GM21723 (cell line): ENCODE measurements at regions not wholly inside any gene's neighbourhood (a gene's known extent, or its start where the extent isn't known, plus 50 kb on each side); places are given as distances from the start of the nearest gene placed in this dataset.
"Not testable (repeated sequence)": the region's sequence is repeated elsewhere in the genome, so short reads cannot be mapped to it uniquely, and the experiment has no call there.

ENCODE experiments used
- ATAC-seq: cut with Tn5 transposase; IDR thresholded peaks from one replicate; pipeline ENCODE4 v1.9.1; 2021; ENCODE audit warnings: mild to moderate bottlenecking, moderate library complexity; ENCODE audit not compliant: unreplicated experiment

DNA sequence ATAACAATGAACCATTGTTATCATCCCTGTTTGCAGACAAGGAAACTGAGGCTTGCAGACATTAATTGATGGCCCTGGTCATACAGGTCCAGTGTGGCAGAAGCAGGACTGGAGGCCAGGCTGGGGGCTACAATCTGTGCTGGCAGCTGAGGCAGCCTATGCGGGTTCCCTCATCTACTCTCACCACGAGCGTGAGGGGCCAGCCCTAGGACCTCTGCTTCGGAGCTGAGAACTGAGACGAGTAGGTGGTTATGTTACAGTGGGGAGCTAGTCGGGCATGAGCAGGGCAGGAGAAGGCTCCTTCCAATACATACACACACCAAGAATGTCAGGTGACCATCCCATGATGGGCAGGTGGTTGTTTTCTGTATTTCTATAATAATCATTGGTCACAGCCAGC, 82.2 kb upstream of the ASB18 start:
- no peak for ATAC-seq

DNA sequence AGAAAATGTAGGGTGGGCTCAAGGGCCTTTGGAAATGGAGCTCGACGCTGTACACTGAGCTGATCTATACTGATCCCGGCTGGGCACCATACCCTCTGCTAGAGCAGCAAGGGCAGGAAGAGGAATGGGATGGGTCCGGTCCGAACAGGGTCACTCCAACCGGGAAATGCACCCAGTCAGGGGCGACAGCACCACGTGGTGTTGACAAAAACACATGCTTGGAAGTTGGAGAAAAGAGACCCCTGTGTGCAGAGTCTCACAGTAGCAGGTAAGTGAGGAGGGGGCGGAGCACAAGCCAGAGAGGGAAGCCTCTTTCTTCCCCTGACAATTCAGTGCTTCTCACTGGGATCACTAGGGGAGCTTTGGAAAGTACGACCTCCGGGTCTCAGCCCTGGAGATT, 84.1 kb upstream of the ASB18 start:
- ATAC-seq = no peak

DNA sequence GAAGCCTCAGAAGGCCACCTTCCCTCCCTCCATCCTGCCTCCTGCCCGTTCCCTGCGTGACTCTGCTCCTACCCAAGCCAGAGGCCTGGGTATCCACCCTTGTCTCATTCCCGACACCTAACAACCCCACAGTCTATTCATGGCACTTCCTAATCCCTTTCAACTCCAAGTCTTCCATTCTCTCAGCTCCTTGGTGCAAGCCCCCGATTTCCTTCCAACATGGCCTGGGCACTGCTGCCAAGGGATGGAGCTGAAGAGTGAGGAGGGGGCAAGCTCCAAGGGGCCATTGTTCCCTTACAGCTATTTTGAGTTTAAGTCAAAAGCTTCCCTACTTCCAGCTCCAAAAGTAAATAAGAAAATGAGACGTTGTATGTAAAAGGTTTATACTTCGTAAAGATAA, 84.8 kb upstream of the ASB18 start:
- no peak for ATAC-seq

DNA sequence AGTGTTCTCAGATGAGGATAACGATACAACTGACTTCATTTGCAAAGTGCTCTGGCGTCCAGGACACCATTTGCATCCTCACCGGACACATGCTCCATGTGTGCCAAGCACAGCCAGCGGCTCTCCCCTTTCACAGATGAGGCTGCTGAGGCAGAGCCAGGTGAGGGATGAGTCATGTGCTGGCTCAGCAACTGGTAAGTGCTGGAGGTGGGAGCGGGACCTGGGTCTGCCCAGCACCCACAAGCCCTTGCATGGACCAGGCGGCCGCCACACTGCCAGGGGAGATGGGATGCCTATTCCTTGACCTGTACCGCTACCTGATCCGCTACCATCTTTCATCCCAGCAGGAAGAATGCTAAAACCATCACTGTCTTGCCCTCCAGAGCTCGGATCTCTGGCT, 86.2 kb upstream of the ASB18 start:
- no peak for ATAC-seq

DNA sequence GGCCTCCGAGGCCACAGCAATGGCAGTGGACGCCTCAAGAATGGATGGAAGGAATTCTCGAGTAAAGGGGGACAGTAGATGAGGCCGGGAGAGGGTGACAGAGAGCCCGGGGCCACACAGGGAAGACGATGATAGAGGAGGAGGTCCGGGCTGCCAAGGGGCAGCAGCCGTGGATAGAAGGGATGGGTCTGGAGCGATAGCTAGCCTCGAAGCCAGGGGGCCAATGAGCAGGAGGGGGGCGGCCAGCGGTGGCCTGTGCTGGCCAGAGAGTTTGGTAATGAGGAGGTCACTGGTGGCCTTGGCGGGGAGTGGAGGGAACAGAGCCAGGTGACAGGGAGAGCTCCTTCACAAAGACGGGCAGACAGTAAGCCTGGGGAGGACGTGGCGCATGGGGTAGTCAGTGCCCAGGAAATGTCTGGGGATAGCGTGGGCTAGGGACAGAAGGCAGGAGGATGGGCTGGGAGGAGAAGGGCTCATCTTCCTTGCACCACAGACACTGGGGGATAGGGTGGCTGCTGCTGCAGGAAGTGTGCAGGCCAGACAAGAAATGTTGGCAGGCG, 87.8 kb upstream of the ASB18 start:
- no peak for ATAC-seq

DNA sequence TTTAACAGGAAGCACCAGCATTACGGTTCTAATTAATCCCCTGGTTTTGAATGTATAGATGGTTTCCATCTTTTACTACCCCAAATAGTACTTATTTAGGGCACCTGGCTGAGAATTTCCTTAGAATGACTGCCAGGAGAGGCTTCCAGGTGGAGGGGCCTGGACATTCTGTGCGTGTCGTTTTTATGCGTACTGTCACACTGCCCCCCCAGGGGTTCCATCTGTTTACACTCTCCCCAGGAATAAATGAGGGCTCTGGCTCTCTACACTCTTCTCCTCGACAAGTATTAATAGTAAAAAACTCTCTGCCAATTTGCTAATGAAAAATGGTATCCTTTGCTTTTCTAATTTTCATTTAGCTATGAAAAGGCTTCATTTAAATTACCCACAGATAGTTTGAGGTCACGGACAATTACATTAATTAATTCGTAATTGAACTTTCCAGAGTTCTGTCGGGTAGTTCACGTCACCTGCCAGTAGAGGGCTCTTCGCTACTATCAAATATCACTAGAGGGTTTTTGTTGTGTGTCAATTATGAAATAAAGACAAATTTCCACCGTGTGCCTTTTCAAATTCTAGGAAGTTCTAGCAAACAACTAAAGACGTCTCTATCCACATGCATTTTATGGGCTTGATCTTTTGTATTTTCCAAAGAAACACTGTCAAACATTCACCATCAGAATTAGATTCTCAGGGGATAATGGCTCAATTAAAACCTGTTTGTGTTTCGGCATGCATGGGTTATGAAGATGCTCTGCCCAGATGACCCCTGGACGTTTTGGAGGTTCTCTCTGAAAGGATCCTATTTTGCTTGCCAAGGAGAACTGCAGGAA, 88.8 kb upstream of the ASB18 start:
- ATAC-seq = no peak

DNA sequence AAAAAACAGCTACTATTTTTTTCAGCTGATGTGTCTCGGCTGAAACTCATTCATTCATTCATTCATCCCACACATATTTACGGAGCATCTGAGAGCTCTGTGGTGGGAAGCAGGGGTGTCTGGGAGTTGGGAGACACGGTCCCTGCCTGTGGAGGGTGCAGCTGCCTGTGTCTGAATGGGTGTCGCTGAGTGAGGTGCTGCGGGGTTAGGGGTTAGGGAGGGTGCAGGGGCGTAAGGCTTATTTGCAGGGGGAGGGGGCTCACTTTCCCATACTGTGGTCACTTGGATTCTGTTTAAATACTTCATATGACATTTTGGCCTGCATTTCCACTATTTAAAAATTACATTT, 89.4 kb upstream of the ASB18 start:
- ATAC-seq = no peak

DNA sequence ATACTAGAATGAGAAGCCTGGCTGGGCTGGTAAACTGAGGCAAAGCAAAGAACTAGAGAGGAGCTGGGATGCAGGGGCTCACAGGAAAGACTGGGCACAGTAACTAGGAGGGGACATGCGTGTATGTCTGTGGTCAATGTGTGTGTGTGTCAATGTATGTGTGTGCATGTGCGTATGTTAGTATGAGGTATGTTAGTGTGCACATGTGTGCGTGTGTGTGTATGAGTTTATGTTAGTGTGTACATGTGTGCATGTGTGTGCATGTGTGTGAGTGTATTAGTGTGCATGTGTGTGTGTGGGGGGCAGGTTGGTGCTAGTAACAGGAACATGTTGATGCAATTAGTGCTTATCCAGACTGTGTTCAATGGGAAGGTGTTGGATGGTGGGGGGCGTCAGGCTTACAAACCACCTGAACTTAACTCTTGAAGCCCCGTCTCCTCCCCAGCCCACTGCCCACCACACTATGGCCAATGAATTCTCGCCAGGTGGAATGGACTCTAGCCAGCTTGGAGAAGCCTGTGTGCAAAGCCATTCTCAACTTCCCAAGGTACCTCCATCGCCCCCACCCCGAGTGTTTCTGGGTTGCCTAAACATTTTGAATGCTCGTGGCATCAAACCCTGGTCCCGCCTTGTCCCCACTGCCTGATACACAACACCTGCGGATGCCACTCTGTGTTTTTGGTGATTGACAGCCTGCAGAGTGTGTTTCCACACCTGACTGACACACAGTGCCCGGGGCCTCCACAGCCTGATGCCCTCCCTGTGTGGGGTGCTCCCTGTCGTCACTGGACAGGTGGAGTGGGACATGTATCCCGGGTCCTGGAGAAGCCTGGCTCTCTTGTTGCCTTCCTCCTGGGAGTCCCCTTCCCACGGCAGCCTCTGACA, 90.1 kb upstream of the ASB18 start:
- no peak for ATAC-seq

DNA sequence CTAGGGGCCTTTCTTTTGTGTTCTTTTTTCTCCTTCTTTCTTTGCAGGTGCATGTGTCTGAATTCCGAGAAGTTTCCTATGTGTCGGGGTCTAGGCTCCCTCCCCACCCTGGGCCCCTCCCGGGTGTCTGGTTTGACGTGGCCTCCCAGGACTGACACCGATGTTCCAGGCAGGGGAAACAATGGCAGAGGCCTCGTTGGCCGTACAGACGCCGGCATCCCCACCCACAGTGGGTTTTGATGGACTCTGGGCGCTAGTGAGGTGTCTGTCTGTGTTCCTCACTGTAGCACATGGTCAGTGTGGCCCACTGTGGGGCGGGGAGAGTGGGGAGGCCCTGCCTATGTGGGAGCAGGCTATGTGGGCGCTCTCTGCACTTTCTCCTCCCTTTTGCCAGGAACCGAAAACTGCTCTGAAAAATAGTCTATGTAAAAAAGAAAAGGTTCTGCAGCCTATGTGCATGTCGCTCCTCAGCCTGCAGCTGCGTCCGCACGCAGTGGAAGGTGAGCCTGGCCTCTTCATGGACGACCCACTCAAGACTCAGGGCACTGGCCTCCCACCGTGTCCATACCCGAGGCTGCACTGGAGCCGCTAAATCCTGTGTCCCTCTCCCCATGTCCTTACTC, 90.9 kb upstream of the ASB18 start:
- ATAC-seq = no peak

DNA sequence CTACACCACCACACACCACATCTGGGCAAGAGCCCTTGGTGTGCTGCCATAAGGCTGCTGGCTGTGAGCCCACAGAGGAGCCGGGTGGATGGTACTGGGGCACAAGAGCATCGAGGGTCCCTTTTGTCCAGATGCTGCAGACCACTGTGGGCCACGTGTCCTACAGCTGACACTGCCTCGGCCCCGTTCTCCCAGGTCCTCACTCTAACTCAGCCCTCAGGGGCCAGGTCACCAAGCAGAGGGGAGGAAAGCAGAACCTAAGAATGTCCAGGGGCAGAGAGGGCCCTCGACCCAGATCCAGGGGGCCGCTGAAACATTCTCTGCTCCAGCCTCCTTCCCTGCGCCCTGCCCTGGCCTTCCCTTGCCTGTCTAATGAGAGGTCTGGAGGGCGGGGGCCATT, 91.7 kb upstream of the ASB18 start:
- no peak for ATAC-seq

DNA sequence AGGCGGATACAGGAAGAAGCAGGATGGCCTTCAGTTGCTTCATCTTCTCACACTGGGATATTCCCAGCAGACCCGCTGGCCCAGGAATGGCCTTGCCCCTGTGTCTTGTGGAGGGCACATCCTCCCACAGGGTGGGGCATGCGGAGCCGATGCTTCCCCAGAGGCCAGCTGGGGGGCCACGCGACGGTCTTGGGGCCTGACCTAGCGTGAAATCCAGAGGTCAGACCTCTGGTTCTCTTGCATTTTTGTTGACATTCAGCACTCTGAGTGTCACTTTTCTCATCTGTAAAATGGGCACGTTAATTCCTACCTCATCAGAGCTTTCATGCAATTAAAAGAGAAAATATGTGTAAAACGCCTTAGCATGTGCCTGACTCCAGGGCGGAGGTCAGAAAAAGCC, 92.1 kb upstream of the ASB18 start:
- not testable (repeated sequence) for ATAC-seq

DNA sequence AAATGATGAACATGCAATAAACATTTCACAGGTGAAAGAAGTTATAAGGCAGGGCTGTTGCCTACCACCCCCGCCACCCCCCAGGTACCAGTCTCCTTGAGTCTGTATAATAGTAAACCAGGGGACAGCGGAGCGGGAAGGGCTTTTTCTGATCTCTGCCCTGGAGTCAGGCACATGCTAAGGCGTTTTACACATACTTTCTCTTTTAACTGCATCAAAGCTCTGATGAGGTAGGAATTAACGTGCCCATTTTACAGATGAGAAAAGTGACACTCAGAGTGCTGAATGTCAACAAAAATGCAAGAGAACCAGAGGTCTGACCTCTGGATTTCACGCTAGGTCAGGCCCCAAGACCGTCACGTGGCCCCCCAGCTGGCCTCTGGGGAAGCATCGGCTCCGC, 94.3 kb upstream of the ASB18 start:
- ATAC-seq = not testable (repeated sequence)

DNA sequence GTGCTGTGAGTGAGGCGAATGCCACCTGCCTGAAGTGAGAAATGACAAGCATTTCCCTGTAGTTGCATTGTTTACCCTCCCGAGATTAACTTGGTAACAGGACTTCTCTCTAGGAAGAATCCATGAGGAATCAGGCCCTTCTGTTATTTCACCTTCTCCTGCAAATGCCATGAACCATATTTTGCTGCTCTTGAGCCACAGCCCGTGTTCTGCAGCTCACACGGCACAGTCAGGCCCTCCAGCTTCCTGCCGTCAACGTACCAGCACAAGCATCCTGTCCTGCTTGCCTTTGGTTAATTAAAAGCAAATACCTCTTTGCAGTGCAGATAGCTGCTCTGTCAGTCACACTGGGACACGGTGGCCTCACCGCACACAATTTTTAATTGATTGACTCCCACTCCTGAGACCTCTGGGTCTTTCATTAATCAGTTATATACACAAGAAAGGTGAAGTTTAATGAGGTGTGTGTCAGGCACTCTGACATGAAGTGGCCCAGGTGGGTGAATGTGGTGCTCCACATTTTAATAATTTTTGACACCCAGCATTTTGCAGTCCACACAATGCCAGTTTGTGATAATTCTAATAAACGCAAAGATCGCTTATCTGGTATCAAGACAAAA, 95.3 kb upstream of the ASB18 start:
- no peak for ATAC-seq

DNA sequence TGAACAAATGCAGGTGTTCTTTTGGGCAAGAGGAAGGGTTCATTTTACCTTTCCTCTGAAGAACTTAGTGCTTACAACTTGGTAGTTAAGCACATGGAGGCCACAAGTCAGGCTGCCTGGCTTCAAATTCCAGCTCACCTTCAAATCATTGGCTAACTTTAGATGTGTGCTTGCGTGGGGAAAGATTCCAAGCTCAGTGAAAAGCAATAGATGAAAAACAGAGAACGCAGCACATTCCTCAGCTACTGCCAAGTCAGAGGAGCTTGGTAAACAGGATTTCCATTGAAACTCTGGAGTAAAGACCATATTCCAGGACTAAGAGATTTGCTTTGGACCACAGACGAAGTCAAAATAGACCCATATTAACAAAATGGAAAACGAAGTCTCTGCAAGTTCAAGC, 96.3 kb upstream of the ASB18 start:
- no peak for ATAC-seq

DNA sequence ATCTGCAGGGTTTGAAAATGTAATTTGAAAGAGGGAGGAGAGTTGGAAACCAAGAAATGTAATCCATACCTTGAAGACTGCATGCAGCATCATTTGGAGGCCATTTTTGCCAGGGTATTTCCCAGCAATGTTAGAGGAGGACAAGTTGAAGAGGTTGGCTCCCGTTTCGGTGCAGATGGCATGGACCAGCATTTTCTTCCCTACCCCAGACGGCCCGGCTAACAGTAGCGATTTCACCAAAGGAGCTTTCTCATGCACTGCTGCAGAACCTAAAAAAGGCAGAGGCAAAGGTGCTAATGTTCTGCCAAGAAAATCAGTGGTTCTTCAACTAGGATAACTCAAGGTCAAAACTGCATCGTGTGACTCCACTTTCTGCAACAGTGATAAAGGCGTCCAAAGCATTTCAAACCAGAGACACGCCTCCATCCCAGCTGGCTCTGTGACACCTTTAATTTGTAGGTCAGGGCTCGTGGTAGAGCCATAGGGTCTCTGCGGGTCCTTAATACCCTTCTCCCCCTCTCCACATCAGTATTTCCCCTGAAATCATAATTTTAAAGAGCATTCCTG, 99.6 kb upstream of the ASB18 start:
- ATAC-seq = no peak

DNA sequence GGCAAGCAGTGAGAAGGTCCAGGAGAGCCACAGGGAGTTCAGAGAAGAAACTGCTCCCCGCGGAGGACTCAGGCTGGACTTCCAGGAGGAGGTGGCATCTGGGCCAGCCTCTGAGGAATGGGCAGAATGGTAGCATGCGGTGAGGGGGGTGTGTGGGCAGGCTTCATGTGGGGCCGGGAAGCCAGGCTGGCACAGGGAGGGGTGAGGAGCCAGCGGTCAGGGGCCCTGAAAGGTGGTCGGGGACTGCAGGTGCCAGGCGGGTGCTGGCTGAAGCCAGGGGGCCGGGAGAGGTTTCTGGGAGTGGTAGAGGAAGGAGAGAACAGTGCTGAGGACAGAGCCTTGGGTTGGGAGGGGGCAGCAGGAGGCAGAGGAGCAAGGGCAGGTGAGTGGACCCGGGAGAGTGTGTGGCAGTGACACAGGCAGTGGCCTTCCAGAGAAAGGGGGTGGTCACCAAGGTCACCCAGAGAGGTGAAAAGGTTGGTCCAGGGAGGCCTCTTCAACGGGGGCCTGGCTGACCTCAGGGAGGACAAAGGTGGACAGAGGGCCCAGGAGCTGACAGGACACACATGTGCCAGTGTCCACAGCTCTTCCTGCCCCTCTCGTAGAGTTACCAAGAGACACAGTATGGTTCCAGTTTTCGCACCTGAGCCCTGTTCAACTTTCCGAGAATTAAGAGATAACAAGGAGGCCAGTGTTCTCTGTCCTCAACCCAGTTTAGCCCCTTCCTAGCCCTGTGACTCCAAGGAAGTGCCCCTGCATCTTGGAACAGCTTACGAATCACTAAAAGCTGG, 101.2 kb upstream of the ASB18 start:
- no peak for ATAC-seq

DNA sequence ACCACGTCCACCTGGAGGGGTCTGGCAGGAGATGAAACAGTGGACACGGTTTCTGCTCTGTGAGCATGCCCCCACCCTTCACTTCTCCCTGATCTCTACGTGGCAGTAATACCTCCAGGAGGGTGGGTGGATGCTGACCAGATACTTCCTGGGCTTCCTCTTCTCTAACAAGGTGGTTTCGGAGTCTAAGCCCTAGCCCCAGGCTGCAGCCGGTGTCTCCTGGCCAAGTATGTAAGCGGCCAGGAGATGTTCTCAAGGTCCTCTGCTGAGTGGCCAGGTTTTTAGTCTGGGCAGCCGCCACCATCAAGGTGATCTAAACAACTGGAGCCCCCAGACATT, 101.8 kb upstream of the ASB18 start:
- ATAC-seq = no peak

DNA sequence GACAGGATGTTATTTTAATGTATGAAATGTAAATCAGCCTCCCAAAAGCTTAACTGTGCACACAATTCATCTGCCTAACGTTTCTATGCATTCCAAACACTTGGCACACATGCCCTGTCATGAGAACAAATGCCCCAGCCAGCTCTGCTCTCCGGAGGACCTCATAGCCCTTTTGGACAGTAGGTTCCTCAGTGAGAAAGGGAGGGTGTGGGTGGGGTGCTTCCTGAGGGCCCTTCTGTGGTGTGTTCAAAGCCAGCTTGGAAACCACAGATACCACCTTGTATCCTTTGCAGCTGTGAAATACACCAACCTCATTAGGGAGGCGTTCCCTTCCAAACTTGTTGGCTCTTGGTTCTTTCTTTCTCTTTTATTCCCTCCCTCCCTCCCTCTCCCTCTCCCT, 102.2 kb upstream of the ASB18 start:
- no peak for ATAC-seq

DNA sequence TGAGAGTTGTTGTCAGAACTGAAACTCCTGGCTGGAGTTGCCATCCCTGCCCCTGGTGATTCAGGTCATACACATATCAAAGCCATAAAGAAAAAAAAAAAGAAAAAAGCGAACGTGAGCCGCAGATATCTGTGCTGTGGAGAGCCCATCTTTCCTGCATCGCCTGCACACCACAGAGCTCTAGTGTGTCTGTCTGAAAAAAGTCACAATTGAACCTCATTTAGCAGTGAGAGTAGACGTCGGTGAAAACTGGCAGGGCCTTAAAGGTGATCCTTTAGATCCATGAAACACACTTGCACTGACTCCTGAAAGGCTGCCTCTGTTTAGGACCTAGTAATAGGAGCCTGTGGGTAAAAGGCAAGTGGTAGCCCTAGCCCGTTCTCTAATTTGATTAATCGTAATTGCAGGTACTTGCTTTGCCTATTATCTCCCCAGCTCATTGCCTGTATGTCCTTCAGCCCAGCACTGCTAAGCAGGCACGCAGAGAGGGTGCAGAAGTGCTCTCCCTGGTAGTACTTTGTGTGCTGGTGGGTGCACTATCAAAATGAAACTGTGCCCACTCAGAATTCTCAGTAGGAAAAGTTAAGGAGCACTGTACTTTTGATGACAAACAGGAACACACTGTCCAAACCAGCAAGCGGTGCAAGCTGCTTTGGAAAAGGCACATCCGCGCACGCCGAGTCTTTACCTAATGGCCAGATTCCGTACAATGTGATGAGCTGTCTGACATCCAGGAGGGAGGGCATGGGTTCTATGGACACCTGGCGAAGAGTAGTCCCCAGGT, 103.5 kb upstream of the ASB18 start:
- ATAC-seq = no peak
